WTC11 (cell line): ENCODE measurements at regions not wholly inside any gene's neighbourhood (a gene's known extent, or its start where the extent isn't known, plus 50 kb on each side); places are given as distances from the start of the nearest gene placed in this dataset.

Source experiments
- ATAC-seq: fragments of 200-7000 bp; cut with Tn5 transposase; 2 replicates; pipeline ENCODE4 v1.10.0; 2021; ENCODE audit warnings: mild to moderate bottlenecking, moderate library complexity
- CTCF ChIA-PET: fragments of 300-600 bp; sonication (Branson Sonifier 250); formaldehyde crosslinking; loops from one replicate; lab custom pipeline; 2021; ENCODE audit warnings: antibody characterized with exemption; lab: Charles Lee
- POLR2A ChIA-PET: fragments of 350-600 bp; sonication (Branson Sonifier 250); formaldehyde crosslinking; loops from one replicate; lab custom pipeline; 2021; ENCODE audit warnings: antibody characterized with exemption; lab: Charles Lee
- DNase-seq: peaks from one replicate; pipeline ENCODE4 v3.0.0; 2021; ENCODE audit warnings: low spot score
- H3K27ac Mint-ChIP-seq: 2 replicates; pipeline ENCODE4 v1.8.0; 2021; ENCODE audit warnings: mixed read lengths
- H3K27me3 Mint-ChIP-seq: 2 replicates; pipeline ENCODE4 v1.8.0; 2021; ENCODE audit warnings: low read depth, mild to moderate bottlenecking, moderate library complexity, mixed read lengths
- H3K36me3 Mint-ChIP-seq: 2 replicates; pipeline ENCODE4 v1.8.0; 2021; ENCODE audit warnings: mixed read lengths
- H3K4me1 Mint-ChIP-seq: 2 replicates; pipeline ENCODE4 v1.8.0; 2022; ENCODE audit warnings: mixed read lengths
- H3K4me3 Mint-ChIP-seq: 2 replicates; pipeline ENCODE4 v1.8.0; 2021; ENCODE audit warnings: mild to moderate bottlenecking, moderate library complexity, mixed read lengths
- H3K9me3 Mint-ChIP-seq: 2 replicates; pipeline ENCODE4 v1.8.0; 2021; ENCODE audit warnings: mixed read lengths
- ATF3 ChIP-seq: sonication (generic); formaldehyde crosslinking; conservative IDR thresholded peaks from 2 replicates; pipeline ENCODE4 v1.8.1; 2022; ENCODE audit warnings: mild to moderate bottlenecking, missing genetic modification reagents
- CBFB ChIP-seq: sonication (generic); formaldehyde crosslinking; IDR thresholded peaks from 2 replicates; pipeline ENCODE4 v1.8.1; 2022; ENCODE audit warnings: mild to moderate bottlenecking, low read depth, missing genetic modification reagents
- CREB1 ChIP-seq: sonication (generic); formaldehyde crosslinking; IDR thresholded peaks from 2 replicates; pipeline ENCODE4 v1.8.0; 2023; ENCODE audit warnings: mild to moderate bottlenecking, missing genetic modification reagents
- CREM ChIP-seq: sonication (generic); formaldehyde crosslinking; IDR thresholded peaks from 2 replicates; pipeline ENCODE4 v1.8.1; 2022; ENCODE audit warnings: mild to moderate bottlenecking, missing genetic modification reagents, moderate library complexity
- ELF4 ChIP-seq: sonication (generic); formaldehyde crosslinking; IDR thresholded peaks from 2 replicates; pipeline ENCODE4 v1.8.1; 2022; ENCODE audit warnings: low read depth, mild to moderate bottlenecking, moderate library complexity, missing genetic modification reagents
- GABPB1 ChIP-seq: sonication (generic); formaldehyde crosslinking; IDR thresholded peaks from 2 replicates; pipeline ENCODE4 v1.8.1; 2023; ENCODE audit warnings: mild to moderate bottlenecking, missing genetic modification reagents
- GTF2I ChIP-seq: fragments of 250-450 bp; sonication (Bioruptor Pico); conservative IDR thresholded peaks from 2 replicates; pipeline ENCODE4 v1.4.0; 2021; ENCODE audit warnings: mild to moderate bottlenecking
- JAZF1 ChIP-seq: fragments of 250-450 bp; sonication (Bioruptor Pico); IDR thresholded peaks from 2 replicates; pipeline ENCODE4 v1.9.0; 2021; ENCODE audit warnings: moderate library complexity, mild to moderate bottlenecking, inconsistent platforms
- JUN ChIP-seq: sonication (generic); formaldehyde crosslinking; IDR thresholded peaks from 2 replicates; pipeline ENCODE4 v1.8.0; 2023; ENCODE audit warnings: mild to moderate bottlenecking, missing genetic modification reagents
- KAT7 ChIP-seq: sonication (generic); formaldehyde crosslinking; IDR thresholded peaks from 2 replicates; pipeline ENCODE4 v1.8.1; 2023; ENCODE audit warnings: missing genetic modification reagents, mild to moderate bottlenecking, borderline replicate concordance
- MAX ChIP-seq: sonication (generic); formaldehyde crosslinking; IDR thresholded peaks from 2 replicates; pipeline ENCODE4 v1.8.0; 2022; ENCODE audit warnings: mild to moderate bottlenecking, missing genetic modification reagents
- NFE2L1 ChIP-seq: sonication (generic); formaldehyde crosslinking; IDR thresholded peaks from 2 replicates; pipeline ENCODE4 v1.8.1; 2023; ENCODE audit warnings: missing genetic modification reagents
- NFYB ChIP-seq: sonication (generic); formaldehyde crosslinking; conservative IDR thresholded peaks from 2 replicates; pipeline ENCODE4 v1.8.0; 2022; ENCODE audit warnings: low read depth, missing genetic modification reagents
- PRRX2 ChIP-seq: fragments of 250-450 bp; sonication (Bioruptor Pico); IDR thresholded peaks from 2 replicates; pipeline ENCODE4 v1.8.0; 2021; ENCODE audit warnings: mild to moderate bottlenecking
- RORB ChIP-seq: fragments of 250-450 bp; sonication (Bioruptor Pico); IDR thresholded peaks from 2 replicates; pipeline ENCODE4 v1.9.0; 2021; ENCODE audit warnings: mild to moderate bottlenecking
- SMAD4 ChIP-seq: sonication (generic); formaldehyde crosslinking; IDR thresholded peaks from 2 replicates; pipeline ENCODE4 v1.8.0; 2022; ENCODE audit warnings: mild to moderate bottlenecking, missing genetic modification reagents
- SOX15 ChIP-seq: fragments of 250-450 bp; sonication (Bioruptor Pico); IDR thresholded peaks from 2 replicates; pipeline ENCODE4 v1.9.0; 2021; ENCODE audit warnings: mild to moderate bottlenecking
- TCF7 ChIP-seq: sonication (generic); formaldehyde crosslinking; IDR thresholded peaks from 2 replicates; pipeline ENCODE4 v1.8.0; 2022; ENCODE audit warnings: mild to moderate bottlenecking, low read depth, missing genetic modification reagents, moderate library complexity
- USF2 ChIP-seq: sonication (generic); formaldehyde crosslinking; IDR thresholded peaks from 2 replicates; pipeline ENCODE4 v1.8.1; 2023; ENCODE audit warnings: mild to moderate bottlenecking, missing genetic modification reagents, moderate library complexity
- ZNF121 ChIP-seq: sonication (generic); formaldehyde crosslinking; IDR thresholded peaks from 2 replicates; pipeline ENCODE4 v1.8.0; 2023; ENCODE audit warnings: missing genetic modification reagents
- ZNF219 ChIP-seq: sonication (generic); formaldehyde crosslinking; IDR thresholded peaks from 2 replicates; pipeline ENCODE4 v1.8.0; 2023; ENCODE audit warnings: missing genetic modification reagents, mild to moderate bottlenecking, borderline replicate concordance
- ZNF263 ChIP-seq: sonication (generic); formaldehyde crosslinking; IDR thresholded peaks from 2 replicates; pipeline ENCODE4 v1.8.1; 2022; ENCODE audit warnings: low read depth, mild to moderate bottlenecking, moderate library complexity, missing genetic modification reagents
- TF ChIP-seq, protein P1 (sequence below): sonication (generic); formaldehyde crosslinking; IDR thresholded peaks from 2 replicates; pipeline ENCODE4 v1.8.0; 2022; ENCODE audit warnings: mild to moderate bottlenecking, missing genetic modification reagents
- TF ChIP-seq, protein P2 (sequence below): sonication (generic); formaldehyde crosslinking; IDR thresholded peaks from 2 replicates; pipeline ENCODE4 v1.8.1; 2023; ENCODE audit warnings: mild to moderate bottlenecking, missing genetic modification reagents
- TF ChIP-seq, protein P3 (sequence below): sonication (generic); formaldehyde crosslinking; IDR thresholded peaks from 2 replicates; pipeline ENCODE4 v1.8.1; 2023; ENCODE audit warnings: mild to moderate bottlenecking, missing genetic modification reagents, borderline replicate concordance
- TF ChIP-seq, protein P4 (sequence below): sonication (generic); formaldehyde crosslinking; IDR thresholded peaks from 2 replicates; pipeline ENCODE4 v1.8.0; 2023; ENCODE audit warnings: mild to moderate bottlenecking, missing genetic modification reagents

DNA sequence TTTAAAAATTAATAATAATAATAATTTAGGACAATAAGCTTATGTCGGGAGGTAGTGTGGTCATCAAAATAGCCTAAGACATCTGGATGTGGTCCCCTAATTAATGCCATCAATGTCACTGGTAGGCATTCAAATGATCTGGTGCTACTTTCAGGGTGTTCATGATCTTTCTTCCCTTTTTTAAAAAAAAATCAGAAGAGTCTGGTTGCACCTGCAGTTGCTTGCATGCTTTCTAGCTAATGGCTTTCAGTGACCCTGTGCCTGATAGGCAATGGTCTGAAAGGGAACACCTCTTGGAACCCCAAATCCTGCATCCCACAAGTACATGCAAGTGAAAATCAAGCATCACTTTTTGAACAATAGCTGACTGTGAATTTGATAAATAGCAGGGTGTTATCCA, 64.1 kb upstream of the KBTBD8 start:
- CTCF ChIA-PET, result interaction anchor here (1.2 to 2.6 kb wide), 5 partner anchors 38 to 556 kb away, joined by 3 to 11 read pairs (median 6); no protein-coding TSS in a partner anchor
- DNase-seq (no peak), ATAC-seq (no peak)
- Mint-ChIP-seq H3K36me3 (no peaks in the 10 kb centered on the region), H3K4me3 (no peak overlapping the region), H3K27ac (no peak overlapping the region), H3K4me1 (peaks cover 73% of the 10 kb centered on the region)
- POLR2A ChIA-PET, result no interaction called here
- no peak for TF ChIP-seq USF2 (CRISPR knock-in tag)
- no peak for TF ChIP-seq KAT7 (CRISPR knock-in tag)
- no peak for TF ChIP-seq JAZF1 (CRISPR knock-in tag)
- TF ChIP-seq, protein P1, sequence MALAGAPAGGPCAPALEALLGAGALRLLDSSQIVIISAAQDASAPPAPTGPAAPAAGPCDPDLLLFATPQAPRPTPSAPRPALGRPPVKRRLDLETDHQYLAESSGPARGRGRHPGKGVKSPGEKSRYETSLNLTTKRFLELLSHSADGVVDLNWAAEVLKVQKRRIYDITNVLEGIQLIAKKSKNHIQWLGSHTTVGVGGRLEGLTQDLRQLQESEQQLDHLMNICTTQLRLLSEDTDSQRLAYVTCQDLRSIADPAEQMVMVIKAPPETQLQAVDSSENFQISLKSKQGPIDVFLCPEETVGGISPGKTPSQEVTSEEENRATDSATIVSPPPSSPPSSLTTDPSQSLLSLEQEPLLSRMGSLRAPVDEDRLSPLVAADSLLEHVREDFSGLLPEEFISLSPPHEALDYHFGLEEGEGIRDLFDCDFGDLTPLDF (CRISPR knock-in tag), result no peak
- TF ChIP-seq, protein P2, sequence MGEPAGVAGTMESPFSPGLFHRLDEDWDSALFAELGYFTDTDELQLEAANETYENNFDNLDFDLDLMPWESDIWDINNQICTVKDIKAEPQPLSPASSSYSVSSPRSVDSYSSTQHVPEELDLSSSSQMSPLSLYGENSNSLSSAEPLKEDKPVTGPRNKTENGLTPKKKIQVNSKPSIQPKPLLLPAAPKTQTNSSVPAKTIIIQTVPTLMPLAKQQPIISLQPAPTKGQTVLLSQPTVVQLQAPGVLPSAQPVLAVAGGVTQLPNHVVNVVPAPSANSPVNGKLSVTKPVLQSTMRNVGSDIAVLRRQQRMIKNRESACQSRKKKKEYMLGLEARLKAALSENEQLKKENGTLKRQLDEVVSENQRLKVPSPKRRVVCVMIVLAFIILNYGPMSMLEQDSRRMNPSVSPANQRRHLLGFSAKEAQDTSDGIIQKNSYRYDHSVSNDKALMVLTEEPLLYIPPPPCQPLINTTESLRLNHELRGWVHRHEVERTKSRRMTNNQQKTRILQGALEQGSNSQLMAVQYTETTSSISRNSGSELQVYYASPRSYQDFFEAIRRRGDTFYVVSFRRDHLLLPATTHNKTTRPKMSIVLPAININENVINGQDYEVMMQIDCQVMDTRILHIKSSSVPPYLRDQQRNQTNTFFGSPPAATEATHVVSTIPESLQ (CRISPR knock-in tag), result no peak
- TF ChIP-seq CBFB (CRISPR knock-in tag), result no peak
- no peak for TF ChIP-seq ZNF121 (CRISPR knock-in tag)
- TF ChIP-seq ZNF219, result no peak
- no peak for TF ChIP-seq ZNF263 (CRISPR knock-in tag)
- no peak for TF ChIP-seq CREM (CRISPR knock-in tag)
- no peak for TF ChIP-seq MAX
- no peak for TF ChIP-seq CREB1
- TF ChIP-seq JUN (CRISPR knock-in tag), result no peak
- TF ChIP-seq SOX15, result no peak
- no peak for TF ChIP-seq ELF4
- no peak for TF ChIP-seq ATF3 (CRISPR knock-in tag)
- no peak for TF ChIP-seq NFYB (CRISPR knock-in tag)
- TF ChIP-seq PRRX2 (CRISPR knock-in tag), result no peak
- TF ChIP-seq, all 79 proteins: peak for 0
- Mint-ChIP-seq H3K9me3 (no peaks in the 10 kb centered on the region), H3K27me3 (no peaks in the 10 kb centered on the region)

GRCh38 chr3:66934725-66935124, 63.4 kb upstream of the KBTBD8 start:
- ATAC-seq, result no peak
- Mint-ChIP-seq H3K4me1 (peaks cover 75% of the 10 kb centered on the region), H3K9me3 (no peaks in the 10 kb centered on the region), H3K27ac (no peak overlapping the region), H3K4me3 (no peak overlapping the region), H3K36me3 (no peaks in the 10 kb centered on the region), H3K27me3 (no peaks in the 10 kb centered on the region)
- ChIA-PET CTCF (interaction anchor here (0.7 to 2.6 kb wide), 4 partner anchors 37 to 557 kb away, joined by 3 to 11 read pairs (median 5); no protein-coding TSS in a partner anchor), POLR2A (no interaction called here)
- DNase-seq, result no peak
- TF ChIP-seq GABPB1 (CRISPR knock-in tag) (no peak), SMAD4 (CRISPR knock-in tag) (no peak), JAZF1 (CRISPR knock-in tag) (no peak), NFE2L1 (CRISPR knock-in tag) (no peak), RORB (no peak), TCF7 (no peak), ELF4 (no peak), GTF2I (CRISPR knock-in tag) (no peak)
- TF ChIP-seq, protein P3, sequence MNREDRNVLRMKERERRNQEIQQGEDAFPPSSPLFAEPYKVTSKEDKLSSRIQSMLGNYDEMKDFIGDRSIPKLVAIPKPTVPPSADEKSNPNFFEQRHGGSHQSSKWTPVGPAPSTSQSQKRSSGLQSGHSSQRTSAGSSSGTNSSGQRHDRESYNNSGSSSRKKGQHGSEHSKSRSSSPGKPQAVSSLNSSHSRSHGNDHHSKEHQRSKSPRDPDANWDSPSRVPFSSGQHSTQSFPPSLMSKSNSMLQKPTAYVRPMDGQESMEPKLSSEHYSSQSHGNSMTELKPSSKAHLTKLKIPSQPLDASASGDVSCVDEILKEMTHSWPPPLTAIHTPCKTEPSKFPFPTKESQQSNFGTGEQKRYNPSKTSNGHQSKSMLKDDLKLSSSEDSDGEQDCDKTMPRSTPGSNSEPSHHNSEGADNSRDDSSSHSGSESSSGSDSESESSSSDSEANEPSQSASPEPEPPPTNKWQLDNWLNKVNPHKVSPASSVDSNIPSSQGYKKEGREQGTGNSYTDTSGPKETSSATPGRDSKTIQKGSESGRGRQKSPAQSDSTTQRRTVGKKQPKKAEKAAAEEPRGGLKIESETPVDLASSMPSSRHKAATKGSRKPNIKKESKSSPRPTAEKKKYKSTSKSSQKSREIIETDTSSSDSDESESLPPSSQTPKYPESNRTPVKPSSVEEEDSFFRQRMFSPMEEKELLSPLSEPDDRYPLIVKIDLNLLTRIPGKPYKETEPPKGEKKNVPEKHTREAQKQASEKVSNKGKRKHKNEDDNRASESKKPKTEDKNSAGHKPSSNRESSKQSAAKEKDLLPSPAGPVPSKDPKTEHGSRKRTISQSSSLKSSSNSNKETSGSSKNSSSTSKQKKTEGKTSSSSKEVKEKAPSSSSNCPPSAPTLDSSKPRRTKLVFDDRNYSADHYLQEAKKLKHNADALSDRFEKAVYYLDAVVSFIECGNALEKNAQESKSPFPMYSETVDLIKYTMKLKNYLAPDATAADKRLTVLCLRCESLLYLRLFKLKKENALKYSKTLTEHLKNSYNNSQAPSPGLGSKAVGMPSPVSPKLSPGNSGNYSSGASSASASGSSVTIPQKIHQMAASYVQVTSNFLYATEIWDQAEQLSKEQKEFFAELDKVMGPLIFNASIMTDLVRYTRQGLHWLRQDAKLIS (CRISPR knock-in tag), result no peak
- TF ChIP-seq, protein P1 (CRISPR knock-in tag), result no peak
- TF ChIP-seq, protein P4, sequence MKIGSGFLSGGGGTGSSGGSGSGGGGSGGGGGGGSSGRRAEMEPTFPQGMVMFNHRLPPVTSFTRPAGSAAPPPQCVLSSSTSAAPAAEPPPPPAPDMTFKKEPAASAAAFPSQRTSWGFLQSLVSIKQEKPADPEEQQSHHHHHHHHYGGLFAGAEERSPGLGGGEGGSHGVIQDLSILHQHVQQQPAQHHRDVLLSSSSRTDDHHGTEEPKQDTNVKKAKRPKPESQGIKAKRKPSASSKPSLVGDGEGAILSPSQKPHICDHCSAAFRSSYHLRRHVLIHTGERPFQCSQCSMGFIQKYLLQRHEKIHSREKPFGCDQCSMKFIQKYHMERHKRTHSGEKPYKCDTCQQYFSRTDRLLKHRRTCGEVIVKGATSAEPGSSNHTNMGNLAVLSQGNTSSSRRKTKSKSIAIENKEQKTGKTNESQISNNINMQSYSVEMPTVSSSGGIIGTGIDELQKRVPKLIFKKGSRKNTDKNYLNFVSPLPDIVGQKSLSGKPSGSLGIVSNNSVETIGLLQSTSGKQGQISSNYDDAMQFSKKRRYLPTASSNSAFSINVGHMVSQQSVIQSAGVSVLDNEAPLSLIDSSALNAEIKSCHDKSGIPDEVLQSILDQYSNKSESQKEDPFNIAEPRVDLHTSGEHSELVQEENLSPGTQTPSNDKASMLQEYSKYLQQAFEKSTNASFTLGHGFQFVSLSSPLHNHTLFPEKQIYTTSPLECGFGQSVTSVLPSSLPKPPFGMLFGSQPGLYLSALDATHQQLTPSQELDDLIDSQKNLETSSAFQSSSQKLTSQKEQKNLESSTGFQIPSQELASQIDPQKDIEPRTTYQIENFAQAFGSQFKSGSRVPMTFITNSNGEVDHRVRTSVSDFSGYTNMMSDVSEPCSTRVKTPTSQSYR (CRISPR knock-in tag), result no peak
